ENCODE measurements at regions not wholly inside any gene's neighbourhood (a gene's known extent, or its start where the extent isn't known, plus 50 kb on each side); places are given as distances from the start of the nearest gene placed in this dataset.

DNA sequence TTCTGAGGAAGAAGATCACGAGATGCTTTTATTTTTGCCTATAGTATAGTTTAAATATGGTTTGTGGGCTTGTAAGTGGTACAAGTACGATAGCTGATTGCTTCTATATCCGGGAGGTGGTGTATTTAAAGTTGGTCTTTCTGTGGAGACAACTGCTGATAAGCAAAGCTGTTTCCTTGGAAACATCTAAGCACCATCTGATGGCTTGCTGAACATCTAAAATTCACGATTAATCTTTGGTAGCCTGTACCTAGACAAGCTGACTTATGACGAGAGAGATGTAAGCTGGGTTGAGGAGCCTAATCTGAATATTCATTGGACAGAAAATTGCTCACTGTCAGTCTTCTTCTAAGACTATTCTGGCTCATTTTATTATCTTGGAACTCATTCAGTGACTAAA, 74.6 kb upstream of the NWD2 start:
- no peak for TF ChIP-seq POLR2AphosphoS5 (IDR thresholded peaks at IDR 0.05)
- TF ChIP-seq, protein P1, sequence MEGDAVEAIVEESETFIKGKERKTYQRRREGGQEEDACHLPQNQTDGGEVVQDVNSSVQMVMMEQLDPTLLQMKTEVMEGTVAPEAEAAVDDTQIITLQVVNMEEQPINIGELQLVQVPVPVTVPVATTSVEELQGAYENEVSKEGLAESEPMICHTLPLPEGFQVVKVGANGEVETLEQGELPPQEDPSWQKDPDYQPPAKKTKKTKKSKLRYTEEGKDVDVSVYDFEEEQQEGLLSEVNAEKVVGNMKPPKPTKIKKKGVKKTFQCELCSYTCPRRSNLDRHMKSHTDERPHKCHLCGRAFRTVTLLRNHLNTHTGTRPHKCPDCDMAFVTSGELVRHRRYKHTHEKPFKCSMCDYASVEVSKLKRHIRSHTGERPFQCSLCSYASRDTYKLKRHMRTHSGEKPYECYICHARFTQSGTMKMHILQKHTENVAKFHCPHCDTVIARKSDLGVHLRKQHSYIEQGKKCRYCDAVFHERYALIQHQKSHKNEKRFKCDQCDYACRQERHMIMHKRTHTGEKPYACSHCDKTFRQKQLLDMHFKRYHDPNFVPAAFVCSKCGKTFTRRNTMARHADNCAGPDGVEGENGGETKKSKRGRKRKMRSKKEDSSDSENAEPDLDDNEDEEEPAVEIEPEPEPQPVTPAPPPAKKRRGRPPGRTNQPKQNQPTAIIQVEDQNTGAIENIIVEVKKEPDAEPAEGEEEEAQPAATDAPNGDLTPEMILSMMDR (IDR thresholded peaks at IDR 0.05), result no peak
- TF ChIP-seq POLR2A (IDR thresholded peaks at IDR 0.05), result no peak
